Cardiac muscle cell (in vitro differentiated cells and primary cell): ENCODE measurements at regions not wholly inside any gene's neighbourhood (a gene's known extent, or its start where the extent isn't known, plus 50 kb on each side); places are given as distances from the start of the nearest gene placed in this dataset.
"Not testable (repeated sequence)": the region's sequence is repeated elsewhere in the genome, so short reads cannot be mapped to it uniquely, and the experiment has no call there.

Experiments used
- DNase-seq, 2 donors: peaks; one replicate each; pipeline versions ENCODE4 v3.0.0 to v3.0.0-alpha.2; 2010 to 2017; ENCODE audit warnings: low read depth in 1 of 2, low spot score in 1 of 2
- H3K27ac ChIP-seq: fragments of 200-600 bp; sonication (generic); 2 replicates; pipeline ENCODE4 v1.5.1; 2016
- H3K27me3 ChIP-seq: fragments of 200-600 bp; sonication (generic); 2 replicates; pipeline ENCODE4 v1.6.0; 2016; ENCODE audit warnings: control low read depth
- H3K36me3 ChIP-seq: fragments of 200-600 bp; sonication (generic); 2 replicates; pipeline ENCODE4 v1.5.1; 2016; ENCODE audit warnings: control low read depth
- H3K4me1 ChIP-seq: fragments of 200-600 bp; sonication (generic); 2 replicates; pipeline ENCODE4 v1.8.1; 2017; ENCODE audit warnings: low read depth, mild to moderate bottlenecking, mixed run types
- H3K4me3 ChIP-seq: fragments of 200-600 bp; sonication (generic); 2 replicates; pipeline ENCODE4 v1.5.1; 2016; ENCODE audit warnings: mild to moderate bottlenecking
- H3K9me3 ChIP-seq: fragments of 200-600 bp; sonication (generic); 2 replicates; pipeline ENCODE4 v1.5.1; 2017; ENCODE audit warnings: low read depth, mild to moderate bottlenecking, control low read depth
- TF ChIP-seq, protein P1 (sequence below): IDR thresholded peaks from 2 replicates; pipeline ENCODE4 v1.5.1; 2012; ENCODE audit warnings: low read depth, mild to moderate bottlenecking, low read length

DNA sequence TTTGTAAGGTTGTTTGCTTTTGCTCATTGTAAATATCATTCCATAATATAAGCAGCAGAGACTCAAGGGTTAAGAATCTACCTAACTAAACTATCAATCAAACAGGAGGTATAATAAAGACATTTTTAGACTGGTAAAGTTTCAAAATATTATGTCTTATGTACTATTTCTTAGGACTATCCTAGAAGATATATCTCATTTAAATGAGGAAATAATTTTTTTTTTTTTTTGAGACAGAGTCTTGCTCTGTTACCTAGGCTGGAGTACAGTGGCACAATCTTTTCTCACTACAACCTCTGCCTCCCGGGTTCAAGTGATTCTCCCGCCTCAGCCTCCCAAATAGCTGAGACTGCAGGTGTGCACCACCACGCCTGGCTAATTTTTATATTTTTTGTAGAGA, 80.9 kb upstream of the PARD3 start:
- TF ChIP-seq, protein P1, sequence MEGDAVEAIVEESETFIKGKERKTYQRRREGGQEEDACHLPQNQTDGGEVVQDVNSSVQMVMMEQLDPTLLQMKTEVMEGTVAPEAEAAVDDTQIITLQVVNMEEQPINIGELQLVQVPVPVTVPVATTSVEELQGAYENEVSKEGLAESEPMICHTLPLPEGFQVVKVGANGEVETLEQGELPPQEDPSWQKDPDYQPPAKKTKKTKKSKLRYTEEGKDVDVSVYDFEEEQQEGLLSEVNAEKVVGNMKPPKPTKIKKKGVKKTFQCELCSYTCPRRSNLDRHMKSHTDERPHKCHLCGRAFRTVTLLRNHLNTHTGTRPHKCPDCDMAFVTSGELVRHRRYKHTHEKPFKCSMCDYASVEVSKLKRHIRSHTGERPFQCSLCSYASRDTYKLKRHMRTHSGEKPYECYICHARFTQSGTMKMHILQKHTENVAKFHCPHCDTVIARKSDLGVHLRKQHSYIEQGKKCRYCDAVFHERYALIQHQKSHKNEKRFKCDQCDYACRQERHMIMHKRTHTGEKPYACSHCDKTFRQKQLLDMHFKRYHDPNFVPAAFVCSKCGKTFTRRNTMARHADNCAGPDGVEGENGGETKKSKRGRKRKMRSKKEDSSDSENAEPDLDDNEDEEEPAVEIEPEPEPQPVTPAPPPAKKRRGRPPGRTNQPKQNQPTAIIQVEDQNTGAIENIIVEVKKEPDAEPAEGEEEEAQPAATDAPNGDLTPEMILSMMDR, result no peak
- no peaks in the 10 kb centered on the region for H3K27me3 ChIP-seq
- no peak overlapping the region for H3K4me3 ChIP-seq
- DNase-seq, result no peak
- H3K4me1 ChIP-seq, result no peaks in the 10 kb centered on the region
- no peaks in the 10 kb centered on the region for H3K9me3 ChIP-seq
- no peak overlapping the region for H3K27ac ChIP-seq
- H3K36me3 ChIP-seq, result no peaks in the 10 kb centered on the region

DNA sequence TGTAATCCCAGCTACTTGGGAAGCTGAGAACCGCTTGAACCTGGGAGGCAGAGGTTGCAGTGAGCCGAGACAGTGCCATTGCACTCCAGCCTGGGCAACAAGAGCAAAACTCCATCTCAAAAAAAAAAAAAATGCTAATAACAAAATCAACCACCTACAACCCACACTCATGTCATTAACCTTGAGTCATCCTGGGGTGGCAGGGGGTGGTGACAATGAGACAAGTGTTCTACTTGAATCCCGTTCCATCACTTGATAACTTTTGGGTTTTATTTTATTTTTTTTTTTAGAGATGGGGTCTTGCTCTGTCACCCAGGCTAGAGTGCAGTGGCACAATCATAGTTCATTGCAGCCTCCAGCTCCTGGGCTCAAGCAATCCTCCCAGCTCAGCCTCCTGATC, 80.0 kb upstream of the PARD3 start:
- H3K4me3 ChIP-seq, H3K27ac ChIP-seq, H3K36me3 ChIP-seq, H3K9me3 ChIP-seq, H3K27me3 ChIP-seq, H3K4me1 ChIP-seq, DNase-seq: not testable (repeated sequence)

DNA sequence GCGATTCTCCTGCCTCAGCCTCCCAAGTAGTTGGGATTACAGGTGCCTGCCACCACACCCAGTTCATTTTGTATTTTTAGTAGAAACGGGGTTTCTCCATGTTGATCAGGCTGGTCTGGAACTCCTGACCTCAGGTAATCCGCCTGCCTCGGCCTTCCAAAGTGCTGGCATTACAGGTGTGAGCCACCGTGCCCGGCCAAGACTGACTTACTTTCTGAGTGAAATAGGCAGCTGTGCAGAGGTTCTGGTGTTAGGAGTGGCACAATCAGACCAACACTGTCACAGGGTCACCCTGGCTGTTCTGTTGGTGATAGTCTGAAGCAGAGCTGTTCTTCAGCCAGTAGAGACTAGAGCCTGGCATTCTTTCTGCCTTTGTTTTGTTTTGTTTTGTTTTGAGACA, 77.4 kb upstream of the PARD3 start:
- not testable (repeated sequence) for DNase-seq, H3K4me3 ChIP-seq, H3K27me3 ChIP-seq, H3K36me3 ChIP-seq, H3K27ac ChIP-seq, H3K4me1 ChIP-seq, H3K9me3 ChIP-seq

DNA sequence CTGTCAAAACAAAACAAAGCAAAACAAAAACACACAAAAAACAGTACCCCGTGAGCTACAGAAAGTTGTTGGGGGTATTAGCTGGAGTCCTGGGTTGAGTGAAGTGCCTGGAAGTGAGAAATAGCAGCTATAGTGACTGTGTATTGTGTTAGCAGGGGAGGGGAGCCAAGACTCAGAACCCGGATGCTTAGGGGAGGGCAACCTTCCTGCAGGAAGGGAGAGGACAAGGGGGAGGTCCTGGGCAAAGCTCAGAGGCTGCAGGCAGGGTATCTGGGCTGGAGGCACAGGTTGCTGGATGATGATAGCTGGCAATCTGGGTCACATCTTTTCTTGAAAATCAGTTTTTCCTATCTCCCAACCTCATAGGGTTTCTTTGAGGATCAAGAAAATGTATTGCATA, 75.8 kb upstream of the PARD3 start:
- no peak overlapping the region for H3K4me3 ChIP-seq
- H3K9me3 ChIP-seq, result no peaks in the 10 kb centered on the region
- no peak overlapping the region for H3K27ac ChIP-seq
- no peak for DNase-seq
- no peaks in the 10 kb centered on the region for H3K4me1 ChIP-seq
- TF ChIP-seq, protein P1, result no peak
- H3K27me3 ChIP-seq, result no peaks in the 10 kb centered on the region
- H3K36me3 ChIP-seq, result no peaks in the 10 kb centered on the region

DNA sequence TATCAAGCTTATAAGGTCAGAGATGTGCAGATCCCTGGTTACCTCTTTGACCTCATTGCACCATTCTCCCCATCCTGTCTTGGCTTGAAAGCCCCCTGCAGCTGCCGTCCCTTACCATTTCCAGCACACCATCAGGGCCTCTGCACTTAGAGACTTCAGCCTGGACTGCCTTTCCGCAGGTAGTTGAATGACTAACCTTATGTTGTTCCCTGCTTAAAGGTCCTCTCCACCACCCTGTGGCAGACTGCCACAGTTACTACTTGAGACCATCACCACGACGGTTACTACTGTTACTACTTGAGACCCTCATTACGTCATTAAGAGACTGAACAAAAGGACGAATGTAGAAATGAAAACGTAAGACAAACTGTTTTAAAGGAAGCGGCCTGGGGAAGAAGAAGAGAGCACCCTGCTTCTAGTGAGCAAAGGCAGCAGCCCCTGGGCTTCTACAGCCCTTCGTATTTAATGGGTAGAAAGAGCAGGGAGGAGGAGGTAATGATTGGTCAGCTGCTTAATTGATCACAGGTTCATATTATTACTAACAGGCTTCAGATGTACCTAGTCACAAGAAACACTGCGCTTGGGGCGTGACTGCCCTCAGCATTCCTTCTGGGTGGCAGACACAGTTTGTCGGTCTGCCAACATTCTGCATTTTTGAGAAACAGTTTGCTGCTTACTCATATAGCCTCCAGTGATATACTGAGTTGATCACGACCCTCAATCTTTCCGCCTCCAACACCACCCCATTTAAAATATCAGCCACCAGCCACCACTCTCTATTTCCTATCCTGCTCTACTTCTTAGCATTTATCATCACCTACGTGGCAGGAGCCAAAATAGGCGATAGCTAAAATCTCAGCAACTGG, 74.1 kb upstream of the PARD3 start:
- H3K36me3 ChIP-seq, result no peaks in the 10 kb centered on the region
- no peaks in the 10 kb centered on the region for H3K4me1 ChIP-seq
- TF ChIP-seq, protein P1, result no peak
- H3K27me3 ChIP-seq, result no peaks in the 10 kb centered on the region
- no peak overlapping the region for H3K27ac ChIP-seq
- no peak overlapping the region for H3K4me3 ChIP-seq
- H3K9me3 ChIP-seq, result no peaks in the 10 kb centered on the region
- DNase-seq, result no peak

DNA sequence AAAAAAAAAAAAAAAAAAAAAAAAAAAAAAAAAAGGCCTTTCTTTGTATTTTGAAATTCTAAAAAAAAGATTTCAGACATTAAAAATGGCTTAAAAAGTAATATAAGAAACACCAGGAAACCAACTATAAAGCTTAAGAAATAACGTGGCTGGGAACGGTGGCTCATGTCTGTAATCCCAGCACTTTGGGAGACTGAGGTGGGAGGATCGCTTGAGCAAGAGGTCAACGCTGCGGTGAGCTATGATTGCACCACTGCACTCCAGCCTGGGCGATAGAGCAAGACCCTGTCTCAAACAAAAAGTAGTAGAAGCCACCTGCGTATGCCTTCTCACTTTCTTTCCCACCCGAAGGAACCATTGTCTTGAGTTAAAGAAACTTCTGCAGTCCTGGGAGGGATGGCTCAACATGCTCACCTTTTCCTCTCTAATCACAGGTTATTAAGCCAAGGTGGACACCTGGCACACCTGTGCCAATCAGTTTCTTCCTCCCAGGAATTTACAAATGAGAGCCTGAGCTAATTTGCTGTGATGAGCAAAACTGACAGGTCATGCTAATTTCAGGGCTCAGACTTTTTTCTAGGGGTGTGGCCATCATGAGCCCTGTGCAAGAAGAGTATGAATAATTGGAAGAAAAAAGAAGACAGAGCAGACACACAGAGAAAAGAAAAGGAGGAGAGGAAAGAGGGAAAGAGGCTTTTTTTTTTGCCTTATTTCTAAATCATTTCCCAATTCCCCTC, 72.0 kb upstream of the PARD3 start:
- Histone ChIP-seq H3K27me3 (no peaks in the 10 kb centered on the region), H3K4me3 (no peak overlapping the region), H3K27ac (no peak overlapping the region), H3K9me3 (no peaks in the 10 kb centered on the region), H3K36me3 (no peaks in the 10 kb centered on the region), H3K4me1 (no peaks in the 10 kb centered on the region)
- DNase-seq, result no peak
- TF ChIP-seq, protein P1, result no peak
